HCT116 (cell line): ENCODE measurements at regions not wholly inside any gene's neighbourhood (a gene's known extent, or its start where the extent isn't known, plus 50 kb on each side); places are given as distances from the start of the nearest gene placed in this dataset.

Experiments
- ATAC-seq: fragments of 200-7000 bp; cut with Tn5 transposase; 2 replicates; pipeline ENCODE4 v1.9.1; 2020; ENCODE audit warnings: mild to moderate bottlenecking, moderate library complexity
- BruUV-seq: library from RNA; stranded (reverse); fragments of 400-500 nt; replicated peaks from 2 replicates; lab custom pipeline; 2021; lab: Mats Ljungman, UMichigan
- CTCF ChIA-PET: fragments of 300-600 bp; sonication (Branson Sonifier 250); formaldehyde crosslinking; loops from one replicate; lab custom pipeline; 2021; ENCODE audit warnings: antibody characterized with exemption; lab: Charles Lee
- POLR2A ChIA-PET: fragments of 300-600, 350-600 bp; sonication (Branson Sonifier 250); formaldehyde crosslinking; loops from one replicate; lab custom pipeline; 2021; ENCODE audit warnings: antibody characterized with exemption; lab: Charles Lee
- RAD21 ChIA-PET, 2 experiments: fragments of 300-600 bp; sonication (Branson Sonifier 250); formaldehyde crosslinking; loops; one replicate each; lab custom pipeline; 2023; ENCODE audit warnings: low total read pairs in 2 of 2; ENCODE audit not compliant: uncharacterized antibody in 2 of 2, unreplicated experiment in 2 of 2, low non-redundant PET in 1 of 2; lab: Charles Lee
- DNase-seq: peaks from one replicate; pipeline ENCODE4 v3.0.0-alpha.2; 2010; ENCODE audit warnings: low read depth, low spot score
- H2AFZ ChIP-seq: fragments of 200-600 bp; shearing (Covaris generic), sonication (generic); 2 replicates; pipeline ENCODE4 v1.6.1; 2017; ENCODE audit warnings: low read depth, mixed run types, mixed read lengths, antibody characterized with exemption, low read length; ENCODE audit not compliant: poor library complexity, severe bottlenecking
- H3K27ac ChIP-seq: 2 replicates; pipeline ENCODE4 v1.5.1; 2012; ENCODE audit warnings: low read depth, low read length
- H3K27me3 ChIP-seq: fragments of 200-600 bp; sonication (generic); 2 replicates; pipeline ENCODE4 v1.6.1; 2016; ENCODE audit warnings: mixed run types, low read length, mixed read lengths; ENCODE audit not compliant: insufficient read depth
- H3K36me3 ChIP-seq, 2 experiments: fragments of 200-500 bp in 1 of 2; fragments of 200-600 bp in 1 of 2; sonication (Bioruptor generic) in 1 of 2; sonication (generic) in 1 of 2; 2 replicates each; pipeline versions ENCODE4 v1.5.1 to v1.6.1; 2014 to 2016; ENCODE audit warnings: low read length in 2 of 2, inconsistent platforms in 1 of 2, mixed read lengths in 1 of 2, mixed run types in 1 of 2; ENCODE audit not compliant: insufficient read depth in 2 of 2, control insufficient read depth in 1 of 2
- H3K4me1 ChIP-seq, 2 experiments: fragments of 200-600 bp in 1 of 2; sonication (generic) in 1 of 2; 2 replicates each; pipeline versions ENCODE4 v1.5.1 to v1.6.1; 2012 to 2017; ENCODE audit warnings: low read length in 2 of 2, inconsistent platforms in 1 of 2, mild to moderate bottlenecking in 1 of 2, mixed read lengths in 1 of 2, mixed run types in 1 of 2, moderate library complexity in 1 of 2; ENCODE audit not compliant: insufficient read depth in 2 of 2, control insufficient read depth in 1 of 2
- H3K4me2 ChIP-seq: fragments of 200-600 bp; sonication (generic); 2 replicates; pipeline ENCODE4 v1.6.1; 2017; ENCODE audit warnings: mixed run types, low read length, mixed read lengths
- H3K4me3 ChIP-seq, 2 experiments: fragments of 200-600 bp in 1 of 2; sonication (generic) in 1 of 2; replicated peaks in 1 of 2; 2 replicates each; pipeline ENCODE4 v1.5.1; 2011 to 2016; ENCODE audit warnings: low read length in 2 of 2, control low read depth in 1 of 2, low read depth in 1 of 2, mild to moderate bottlenecking in 1 of 2, mixed read lengths in 1 of 2, mixed run types in 1 of 2
- H3K79me2 ChIP-seq: fragments of 200-600 bp; sonication (generic); 2 replicates; pipeline ENCODE4 v1.6.1; 2017; ENCODE audit warnings: mild to moderate bottlenecking, mixed run types, low read length, moderate library complexity, mixed read lengths; ENCODE audit not compliant: insufficient read depth
- H3K9ac ChIP-seq: fragments of 200-600 bp; sonication (generic); 2 replicates; pipeline ENCODE4 v1.6.1; 2016; ENCODE audit warnings: low read length, mixed read lengths
- H3K9me2 ChIP-seq: fragments of 200-600 bp; sonication (generic), shearing (Covaris generic); 2 replicates; pipeline ENCODE4 v1.6.1; 2017; ENCODE audit warnings: mixed run types, mild to moderate bottlenecking, moderate library complexity; ENCODE audit not compliant: insufficient read depth
- H3K9me3 ChIP-seq, 2 experiments: fragments of 200-500 bp in 1 of 2; fragments of 200-600 bp in 1 of 2; sonication (Bioruptor generic) in 1 of 2; sonication (generic) in 1 of 2; 2 replicates each; pipeline ENCODE4 v1.6.1; 2014 to 2017; ENCODE audit warnings: low read length in 2 of 2, mixed read lengths in 2 of 2, inconsistent platforms in 1 of 2, low read depth in 1 of 2, mild to moderate bottlenecking in 1 of 2, mixed run types in 1 of 2, moderate library complexity in 1 of 2; ENCODE audit not compliant: control insufficient read depth in 1 of 2, insufficient read depth in 1 of 2
- H4K20me1 ChIP-seq: fragments of 200-600 bp; sonication (generic), shearing (Covaris generic); 2 replicates; pipeline ENCODE4 v1.6.1; 2017; ENCODE audit warnings: mixed run types, mild to moderate bottlenecking, moderate library complexity; ENCODE audit not compliant: insufficient read depth
- ATF3 ChIP-seq: IDR thresholded peaks from 2 replicates; pipeline ENCODE4 v1.6.1; 2012
- CBX3 ChIP-seq: IDR thresholded peaks from 2 replicates; pipeline ENCODE4 v1.6.1; 2012; ENCODE audit warnings: low read depth
- CEBPB ChIP-seq: IDR thresholded peaks from 2 replicates; pipeline ENCODE4 v1.6.1; 2012; ENCODE audit warnings: low read depth
- CTCF ChIP-seq, 3 experiments: fragments of 200-600 bp in 1 of 3; sonication (generic) in 1 of 3; IDR thresholded peaks in 2 of 3; conservative IDR thresholded peaks in 1 of 3; 2 replicates each; pipeline ENCODE4 v1.5.1; 2012 to 2017; ENCODE audit warnings: low read depth in 2 of 3, low read length in 2 of 3, antibody characterized with exemption in 1 of 3, borderline replicate concordance in 1 of 3, control low read depth in 1 of 3, mild to moderate bottlenecking in 1 of 3, mixed read lengths in 1 of 3, mixed run types in 1 of 3, moderate library complexity in 1 of 3; ENCODE audit not compliant: insufficient read depth in 1 of 3
- ELF1 ChIP-seq: IDR thresholded peaks from 2 replicates; pipeline ENCODE4 v1.6.1; 2012; ENCODE audit warnings: low read depth, borderline replicate concordance
- EZH2 ChIP-seq: fragments of 200-600 bp; sonication (generic); IDR thresholded peaks from 2 replicates; pipeline ENCODE4 v1.6.1; 2017; ENCODE audit warnings: antibody characterized with exemption, mixed run types
- FOSL1 ChIP-seq: IDR thresholded peaks from 2 replicates; pipeline ENCODE4 v1.6.1; 2012; ENCODE audit warnings: low read depth
- JUND ChIP-seq: IDR thresholded peaks from 2 replicates; pipeline ENCODE4 v1.6.1; 2012
- RAD21 ChIP-seq: IDR thresholded peaks from 2 replicates; pipeline ENCODE4 v1.6.1; 2012; ENCODE audit warnings: low read depth, mild to moderate bottlenecking
- SIN3A ChIP-seq: IDR thresholded peaks from 2 replicates; pipeline ENCODE4 v1.6.1; 2012; ENCODE audit warnings: low read depth
- SP1 ChIP-seq: IDR thresholded peaks from 2 replicates; pipeline ENCODE4 v1.6.1; 2012; ENCODE audit warnings: low read depth
- TCF7L2 ChIP-seq: IDR thresholded peaks from 2 replicates; pipeline ENCODE4 v1.7.0; 2011; ENCODE audit warnings: borderline replicate concordance, inconsistent platforms; ENCODE audit not compliant: insufficient read depth, insufficient read length; ENCODE audit errors: extremely low read depth
- ZFX ChIP-seq: fragments of 450-650 bp; IDR thresholded peaks from 2 replicates; pipeline ENCODE4 v1.6.1; 2017
- intact Hi-C: fragments of 100-400 bp; cut with micrococcal nuclease; formaldehyde crosslinking; loops from 2 replicates; pipeline ENCODE4 v1.10.0; 2022

- POLR2A ChIA-PET = no interaction called here
- CTCF ChIA-PET = interaction anchor here (1.7 kb wide), 1 partner anchor 702 kb away, joined by 9 read pairs; no protein-coding TSS in a partner anchor
- RAD21 ChIA-PET = no interaction called here
- Histone ChIP-seq H3K9ac (no peak overlapping the region), H2AFZ (no peak overlapping the region), H3K9me3 (no peaks in the 10 kb centered on the region), H3K4me2 (no peak overlapping the region), H3K27me3 (no peaks in the 10 kb centered on the region)
- no peak for ATAC-seq
- TF ChIP-seq SP1 (no peak), EZH2 (no peak), ELF1 (no peak), CBX3 (no peak), TCF7L2 (no peak), RAD21 (no peak), FOSL1 (no peak), ZFX (no peak), ATF3 (no peak), CTCF (IDR thresholded peaks at IDR 0.05 in 2 of 3, conservative IDR thresholded peaks at IDR 0.05 in 1 of 3; ENCODE audit: borderline replicate concordance in 1 of 3, insufficient read depth in 1 of 3, low read depth in 2 of 3, low read length in 2 of 3) (no peak), CEBPB (no peak), JUND (no peak), SIN3A (no peak)
- TF ChIP-seq, all 23 proteins: peak for 0
- Histone ChIP-seq H3K27ac (no peak overlapping the region), H4K20me1 (no peaks in the 10 kb centered on the region), H3K4me3 (no peak overlapping the region), H3K4me1 (no peaks in the 10 kb centered on the region), H3K36me3 (no peaks in the 10 kb centered on the region), H3K79me2 (no peaks in the 10 kb centered on the region), H3K9me2 (no peaks in the 10 kb centered on the region)
- BruUV-seq = no TSS peak
- intact Hi-C loops = loop anchor here (5.0 to 10.0 kb wide), 2 partner anchors 229 to 496 kb away; no protein-coding TSS in a partner anchor
- no peak for DNase-seq
Observed at GRCh38 chr3:88000853-88001252, 58.0 kb downstream of the CGGBP1 start.
